SH-SY5Y (cell line): ENCODE measurements at regions not wholly inside any gene's neighbourhood (a gene's known extent, or its start where the extent isn't known, plus 50 kb on each side); places are given as distances from the start of the nearest gene placed in this dataset.

Source experiments
- GATA2 ChIP-seq: IDR thresholded peaks from 2 replicates; pipeline ENCODE4 v1.6.1; 2011; ENCODE audit warnings: mild to moderate bottlenecking, low read depth, low read length
- GATA3 ChIP-seq: IDR thresholded peaks from 2 replicates; pipeline ENCODE4 v1.6.1; 2011; ENCODE audit warnings: low read depth, mild to moderate bottlenecking, low read length, moderate library complexity

- TF ChIP-seq GATA2 (no peak), GATA3 (no peak)
Measured at GRCh38 chr20:52667358-52667757, 304.8 kb upstream of the TSHZ2 start.
